GM12878 (cell line): ENCODE measurements at regions not wholly inside any gene's neighbourhood (a gene's known extent, or its start where the extent isn't known, plus 50 kb on each side); places are given as distances from the start of the nearest gene placed in this dataset.

ENCODE experiments used
- ATAC-seq: fragments of 200-7000 bp; cut with Tn5 transposase; 3 replicates; pipeline ENCODE4 v1.9.1; 2020; ENCODE audit warnings: mild to moderate bottlenecking, moderate library complexity
- BruUV-seq: library from RNA; stranded (reverse); fragments of 400-500 nt; replicated peaks from 2 replicates; lab custom pipeline; 2021; lab: Mats Ljungman, UMichigan
- CTCF ChIA-PET: fragments of 300-600 bp; sonication (Branson Sonifier 250); formaldehyde crosslinking; extraction: SDS; loops from one replicate; lab custom pipeline; 2021; ENCODE audit warnings: inconsistent platforms; lab: Yijun Ruan, JAX
- POLR2A ChIA-PET: fragments of 350-600 bp; formaldehyde crosslinking; extraction: SDS; loops from one replicate; lab custom pipeline; 2021; ENCODE audit warnings: inconsistent platforms; lab: Charles Lee
- RAD21 ChIA-PET: fragments of 300-600 bp; sonication (Branson Sonifier 250); formaldehyde crosslinking; loops from one replicate; lab custom pipeline; 2023; ENCODE audit warnings: antibody characterized with exemption; ENCODE audit not compliant: unreplicated experiment; lab: Charles Lee
- SMC1A ChIA-PET: fragments of 300-600 bp; sonication (Branson Sonifier 250); formaldehyde crosslinking; loops from one replicate; lab custom pipeline; 2023; ENCODE audit not compliant: unreplicated experiment, uncharacterized antibody; lab: Charles Lee
- DNase-seq: peaks from one replicate; pipeline ENCODE4 v3.0.0-alpha.2; 2011; ENCODE audit warnings: low read depth, low spot score
- FAIRE-seq: peaks from 3 replicates; lab custom pipeline; 2011; peaks lifted over from hg19 to GRCh38; lab: Jason Lieb, UNC
- H2AFZ ChIP-seq: 2 replicates; pipeline ENCODE4 v1.6.0; 2011; ENCODE audit warnings: low read depth, low read length, control low read depth; ENCODE audit not compliant: control insufficient read depth
- H3K27ac ChIP-seq: 2 replicates; pipeline ENCODE4 v1.5.1; 2011; ENCODE audit warnings: control low read depth; ENCODE audit not compliant: control insufficient read depth, insufficient read depth
- H3K27me3 ChIP-seq, 2 experiments: replicated peaks in 1 of 2; 2 replicates each; pipeline versions ENCODE4 v1.6.0 to v1.6.1; 2011; ENCODE audit warnings: low read length in 1 of 2; ENCODE audit not compliant: control insufficient read depth in 2 of 2, insufficient read depth in 2 of 2
- H3K36me3 ChIP-seq, 2 experiments: 2 replicates each; pipeline ENCODE4 v1.5.1; 2011; ENCODE audit warnings: low read length in 1 of 2; ENCODE audit not compliant: control insufficient read depth in 2 of 2, insufficient read depth in 2 of 2
- H3K4me1 ChIP-seq: 2 replicates; pipeline ENCODE4 v1.6.1; 2011; ENCODE audit warnings: mild to moderate bottlenecking, low read length, moderate library complexity, mixed read lengths; ENCODE audit not compliant: control insufficient read depth, insufficient read depth
- H3K4me2 ChIP-seq: 2 replicates; pipeline ENCODE4 v1.6.0; 2011; ENCODE audit warnings: control low read depth; ENCODE audit not compliant: control insufficient read depth, insufficient read depth
- H3K4me3 ChIP-seq: fragments of 200-600 bp; sonication (generic); 2 replicates; pipeline ENCODE4 v1.5.1; 2016
- H3K79me2 ChIP-seq: 2 replicates; pipeline ENCODE4 v1.6.0; 2011; ENCODE audit warnings: low read length; ENCODE audit not compliant: control insufficient read depth, insufficient read depth
- H3K9ac ChIP-seq: 2 replicates; pipeline ENCODE4 v1.8.0; 2011; ENCODE audit warnings: low read length, control low read depth, mixed read lengths; ENCODE audit not compliant: control insufficient read depth, insufficient read depth
- H3K9me3 ChIP-seq: replicated peaks from 3 replicates; pipeline ENCODE4 v1.5.1; 2011; ENCODE audit warnings: mild to moderate bottlenecking, low read length; ENCODE audit not compliant: control insufficient read depth, insufficient read depth
- H4K20me1 ChIP-seq: 2 replicates; pipeline ENCODE4 v1.6.0; 2011; ENCODE audit not compliant: control insufficient read depth, insufficient read depth
- CUX1 ChIP-seq: IDR thresholded peaks from 2 replicates; pipeline ENCODE4 v1.6.1; 2012; ENCODE audit warnings: improper control_type of control experiment, low read depth, low read length; ENCODE audit not compliant: insufficient replicate concordance
- HDGF ChIP-seq: fragments of 450-650 bp; IDR thresholded peaks from 2 replicates; pipeline ENCODE4 v1.6.1; 2016; ENCODE audit warnings: antibody characterized with exemption
- WGBS: methylation state at CpG from one replicate; pipeline ENCODE4 v1.1.6; 2016; ENCODE audit warnings: low lambda C conversion rate; ENCODE audit not compliant: insufficient replicate concordance, insufficient coverage; ENCODE audit errors: missing lambda C conversion rate; 5-methylcytosine and 5-hydroxymethylcytosine counted together
- in situ Hi-C: fragments of 300-500 bp; cut with MboI; formaldehyde crosslinking; loops from 9 replicates; pipeline ENCODE4 v1.14.3; 2018; ENCODE audit warnings: mixed read lengths
- intact Hi-C: fragments of 100-400 bp; cut with micrococcal nuclease; formaldehyde crosslinking; loops from one replicate; pipeline ENCODE4 v1.14.2; 2022; ENCODE audit not compliant: unreplicated experiment

DNA sequence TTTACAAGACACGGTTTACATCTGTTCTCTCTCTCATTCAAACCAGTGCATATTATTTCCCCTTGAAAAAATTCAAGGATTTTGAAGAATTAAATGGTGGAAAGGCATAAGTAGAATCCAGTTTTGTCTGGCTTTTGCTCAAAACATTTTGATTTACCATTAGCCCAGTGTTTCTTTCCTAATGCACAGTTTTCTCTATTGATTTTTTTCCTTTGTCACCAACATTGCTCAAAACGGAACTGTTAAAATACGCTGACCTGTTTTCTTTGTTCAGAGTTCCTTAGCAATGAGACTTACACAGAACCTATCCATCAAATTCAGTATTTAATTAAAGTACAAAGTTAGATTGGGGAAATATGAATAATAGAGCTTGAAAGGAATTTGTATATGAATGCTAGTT, 162.4 kb downstream of the S1PR1 start:
- peak; percentile 14 for ATAC-seq
- no peaks in the 10 kb centered on the region for H3K27me3 ChIP-seq
- peak overlapping the region; percentile 32; the same call in 1 of the 2 replicates for H3K9ac ChIP-seq
- WGBS, result 63% methylated on average over 3 of the region's 3 CpGs
- intact Hi-C loops (no loop called here), in situ Hi-C loops (loop anchor here (25.0 kb wide), 1 partner anchor 1637 kb away; the partner anchor contains the start of gene FRRS1)
- peaks cover 13% of the 10 kb centered on the region; the same call in 1 of the 2 replicates for H3K4me1 ChIP-seq
- ChIA-PET POLR2A (interaction anchor here (0.5 to 4.0 kb wide), 9 partner anchors 7 to 88 kb away, joined by 3 to 34 read pairs (median 6); no protein-coding TSS in a partner anchor), SMC1A (interaction anchor here (0.6 to 33.8 kb wide), 11 partner anchors 10 to 109 kb away, joined by 3 to 618 read pairs (median 8); no protein-coding TSS in a partner anchor), RAD21 (interaction anchor here (1.0 to 7.5 kb wide), 17 partner anchors 9 to 111 kb away, joined by 3 to 91 read pairs (median 6); no protein-coding TSS in a partner anchor), CTCF (interaction anchor here (0.6 to 5.4 kb wide), 12 partner anchors 9 to 1422 kb away, joined by 3 to 36 read pairs (median 6); no protein-coding TSS in a partner anchor)
- no peak overlapping the region for H3K4me3 ChIP-seq
- FAIRE-seq, result no peak
- peak; percentile 36 for TF ChIP-seq CUX1
- no peak for TF ChIP-seq HDGF
- BruUV-seq, result TSS peak; percentile 86
- H3K9me3 ChIP-seq, result peaks cover 4% of the 10 kb centered on the region; the same call in 2 of the 3 replicates
- H3K36me3 ChIP-seq, result no peaks in the 10 kb centered on the region; a peak in 2 of 4 replicates
- peak overlapping the region; percentile 25 for H2AFZ ChIP-seq
- peak overlapping the region; percentile 28; the same call in 1 of the 2 replicates for H3K4me2 ChIP-seq
- peaks cover 1% of the 10 kb centered on the region; the same call in 1 of the 2 replicates for H3K79me2 ChIP-seq
- H4K20me1 ChIP-seq, result no peaks in the 10 kb centered on the region
- DNase-seq, result no peak
- H3K27ac ChIP-seq, result peak overlapping the region; percentile 74
